Omental fat pad (tissue), 3 donors: ENCODE measurements at regions not wholly inside any gene's neighbourhood (a gene's known extent, or its start where the extent isn't known, plus 50 kb on each side); places are given as distances from the start of the nearest gene placed in this dataset.

Experiments
- ATAC-seq: fragments of 150-250 bp; one replicate; pipeline ENCODE4 v1.9.1; 2016; ENCODE audit warnings: mild to moderate bottlenecking, moderate library complexity; ENCODE audit not compliant: low FRiP score
- DNase-seq: peaks from one replicate; pipeline ENCODE4 v3.0.0-alpha.2; 2019; ENCODE audit warnings: low spot score
- TF ChIP-seq, protein P1 (sequence below), 3 donors: fragments of 450-650 bp; IDR thresholded peaks; one replicate each; pipeline ENCODE4 v1.5.1; 2016 to 2017; ENCODE audit warnings: antibody characterized with exemption in 3 of 3, mild to moderate bottlenecking in 3 of 3, moderate library complexity in 2 of 3

DNA sequence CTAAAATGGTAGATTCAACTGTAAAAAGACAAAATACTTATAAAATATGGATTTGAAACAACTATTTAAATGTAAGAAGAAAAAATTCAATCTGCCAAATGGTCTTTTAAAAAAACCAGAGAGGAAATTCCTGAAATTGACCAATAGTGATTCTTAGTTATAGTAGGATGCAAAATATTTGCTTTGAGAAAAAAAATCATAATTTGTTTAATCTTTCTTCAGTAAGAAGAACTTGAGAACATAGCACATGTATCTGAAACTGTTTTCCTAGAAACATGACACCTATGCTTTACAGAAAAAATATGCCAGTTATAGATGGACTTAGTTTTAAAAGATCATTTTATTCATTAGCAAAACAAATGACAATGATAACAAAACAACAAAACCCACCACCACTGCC lies 186.9 kb upstream of the CD180 start:
- TF ChIP-seq, protein P1, sequence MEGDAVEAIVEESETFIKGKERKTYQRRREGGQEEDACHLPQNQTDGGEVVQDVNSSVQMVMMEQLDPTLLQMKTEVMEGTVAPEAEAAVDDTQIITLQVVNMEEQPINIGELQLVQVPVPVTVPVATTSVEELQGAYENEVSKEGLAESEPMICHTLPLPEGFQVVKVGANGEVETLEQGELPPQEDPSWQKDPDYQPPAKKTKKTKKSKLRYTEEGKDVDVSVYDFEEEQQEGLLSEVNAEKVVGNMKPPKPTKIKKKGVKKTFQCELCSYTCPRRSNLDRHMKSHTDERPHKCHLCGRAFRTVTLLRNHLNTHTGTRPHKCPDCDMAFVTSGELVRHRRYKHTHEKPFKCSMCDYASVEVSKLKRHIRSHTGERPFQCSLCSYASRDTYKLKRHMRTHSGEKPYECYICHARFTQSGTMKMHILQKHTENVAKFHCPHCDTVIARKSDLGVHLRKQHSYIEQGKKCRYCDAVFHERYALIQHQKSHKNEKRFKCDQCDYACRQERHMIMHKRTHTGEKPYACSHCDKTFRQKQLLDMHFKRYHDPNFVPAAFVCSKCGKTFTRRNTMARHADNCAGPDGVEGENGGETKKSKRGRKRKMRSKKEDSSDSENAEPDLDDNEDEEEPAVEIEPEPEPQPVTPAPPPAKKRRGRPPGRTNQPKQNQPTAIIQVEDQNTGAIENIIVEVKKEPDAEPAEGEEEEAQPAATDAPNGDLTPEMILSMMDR (IDR thresholded peaks at IDR 0.05): no peak
- ATAC-seq: no peak
- DNase-seq: no peak

DNA sequence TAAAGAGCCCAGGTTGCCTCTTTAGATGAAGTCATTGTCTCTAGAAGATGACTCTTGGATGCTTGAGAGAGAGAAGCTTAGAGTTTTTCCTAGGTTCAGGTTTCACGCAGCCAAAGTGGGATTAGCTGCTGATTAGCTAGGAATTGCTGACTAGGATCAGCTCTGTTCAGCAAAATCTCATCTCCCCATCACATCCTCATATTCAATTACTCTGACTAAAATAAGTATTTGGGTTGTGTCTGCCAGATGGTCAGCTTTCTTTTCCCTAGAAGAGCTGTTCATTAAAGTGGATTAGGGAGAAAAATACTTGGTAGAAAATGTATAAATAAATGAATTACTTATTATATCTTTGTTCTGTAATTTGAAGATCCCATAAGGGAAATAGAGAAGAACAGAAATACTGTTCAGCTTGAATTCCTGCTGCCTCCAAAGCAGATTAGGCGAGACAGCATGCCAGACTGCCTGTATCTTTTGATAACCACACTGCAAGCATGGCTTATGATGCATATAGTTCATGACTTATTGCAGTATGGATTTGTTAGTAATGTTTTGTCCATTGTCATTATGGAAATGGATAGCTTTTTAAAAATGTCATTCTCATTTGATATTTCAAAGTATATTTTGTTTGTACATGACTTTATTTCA lies 184.8 kb upstream of the CD180 start:
- ATAC-seq (no peak), DNase-seq (no peak)
- TF ChIP-seq, protein P1 (IDR thresholded peaks at IDR 0.05): no peak

DNA sequence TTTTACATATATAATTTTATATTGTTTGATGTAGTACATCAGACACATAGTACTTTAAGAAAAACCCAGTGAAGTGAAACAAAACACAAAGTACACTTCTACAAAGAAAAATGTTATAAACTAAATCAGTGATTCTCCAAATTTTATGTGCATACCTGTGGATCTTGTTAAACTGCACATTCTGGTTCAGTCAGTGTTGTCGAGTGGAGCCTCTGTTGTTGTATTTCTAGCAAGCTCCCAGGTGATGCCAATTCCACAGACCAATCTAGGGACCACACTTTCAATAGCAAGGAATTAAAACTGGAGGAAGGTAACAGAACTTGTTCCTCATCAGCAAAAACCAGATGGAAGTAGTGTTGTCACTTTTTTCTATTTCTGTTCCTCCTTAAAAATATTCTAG lies 183.8 kb upstream of the CD180 start:
- no peak for ATAC-seq
- TF ChIP-seq, protein P1 (IDR thresholded peaks at IDR 0.05): no peak
- DNase-seq: no peak

DNA sequence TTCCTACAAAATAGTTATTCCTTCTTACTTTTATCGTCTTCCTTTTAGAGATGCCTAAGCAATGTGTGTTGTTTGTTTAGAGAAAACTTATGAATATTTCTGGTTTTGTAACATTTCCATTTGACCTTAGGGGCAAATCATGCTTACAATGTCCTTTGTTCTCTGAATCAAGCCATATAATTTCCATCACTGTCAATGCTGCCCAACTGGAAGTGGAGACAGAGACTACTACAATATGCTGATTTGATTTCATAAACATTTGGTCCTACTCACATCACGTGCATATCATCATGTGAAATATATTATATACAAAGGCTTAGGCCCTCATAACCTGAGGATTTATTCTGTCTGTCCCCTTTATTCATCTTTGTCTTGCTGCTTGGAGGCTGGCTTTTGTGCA lies 183.2 kb upstream of the CD180 start:
- no peak for DNase-seq
- TF ChIP-seq, protein P1 (IDR thresholded peaks at IDR 0.05): no peak
- no peak for ATAC-seq

DNA sequence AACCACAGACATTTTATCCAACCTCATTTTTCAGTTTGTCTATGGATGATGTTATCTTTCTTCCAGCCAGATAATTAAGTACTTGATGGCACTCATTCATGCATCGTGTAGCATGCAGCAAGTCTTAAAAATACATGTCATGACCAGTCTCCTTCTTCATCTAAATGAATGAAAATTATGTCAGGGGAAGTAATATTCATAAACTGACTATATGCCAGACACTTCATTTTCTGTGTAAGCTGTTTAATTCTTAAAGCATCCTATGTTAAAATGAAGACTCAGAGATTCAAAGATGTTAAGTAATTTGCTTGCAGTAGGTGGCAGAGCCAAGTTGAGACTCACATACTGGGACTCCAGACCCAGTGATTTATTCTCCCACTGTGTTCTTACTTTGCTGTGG lies 181.7 kb upstream of the CD180 start:
- ATAC-seq (no peak), DNase-seq (no peak)
- TF ChIP-seq, protein P1 (IDR thresholded peaks at IDR 0.05): no peak

DNA sequence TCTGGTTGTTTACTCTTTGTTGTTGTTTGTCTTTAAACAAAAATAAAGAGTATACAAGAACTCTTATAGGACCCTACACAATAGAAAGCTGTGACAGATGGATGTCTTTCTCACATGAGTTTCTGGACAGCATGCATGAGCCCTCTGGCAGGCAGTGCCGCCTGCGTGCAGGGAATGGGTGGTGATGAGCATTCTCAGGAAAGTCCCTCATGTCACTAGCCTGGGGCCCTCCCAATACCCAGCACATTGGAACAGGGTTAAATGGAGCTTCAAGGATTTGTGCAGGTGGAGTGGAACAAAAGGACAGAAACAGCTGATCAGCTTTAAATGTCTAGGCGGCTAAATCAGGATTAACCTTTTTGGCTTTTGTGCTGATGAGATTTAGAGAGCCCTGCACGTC lies 181.0 kb upstream of the CD180 start:
- TF ChIP-seq, protein P1 (IDR thresholded peaks at IDR 0.05): no peak
- DNase-seq (no peak), ATAC-seq (no peak)

DNA sequence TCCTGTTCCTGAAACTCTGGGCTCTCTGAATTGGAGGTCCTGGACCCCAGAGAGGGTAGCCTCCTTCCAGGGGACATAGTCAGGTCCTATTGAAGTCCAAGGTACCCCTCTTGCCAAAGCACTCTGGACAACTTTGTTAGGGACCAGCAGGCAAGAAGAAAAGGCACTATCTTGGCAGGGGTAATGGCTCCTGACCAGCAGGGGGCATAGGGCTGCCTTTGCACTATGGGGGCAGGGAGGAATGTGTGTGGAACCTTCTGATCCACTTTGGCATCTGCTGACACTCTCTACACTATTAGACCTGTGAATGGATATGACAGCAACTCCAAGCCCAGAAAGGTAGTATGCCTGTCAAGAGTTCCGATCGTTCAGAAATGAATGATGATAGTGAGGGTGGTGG lies 179.0 kb upstream of the CD180 start:
- no peak for DNase-seq
- TF ChIP-seq, protein P1 (IDR thresholded peaks at IDR 0.05): no peak
- ATAC-seq: no peak
